Right lobe of liver (tissue), 6 donors: ENCODE measurements at regions not wholly inside any gene's neighbourhood (a gene's known extent, or its start where the extent isn't known, plus 50 kb on each side); places are given as distances from the start of the nearest gene placed in this dataset.

Experiments
- ATAC-seq, 4 donors: fragments of 200-7000 bp; cut with Tn5 transposase; one replicate each; pipeline ENCODE4 v1.9.1; 2020; ENCODE audit warnings: mild to moderate bottlenecking in 4 of 4, moderate library complexity in 4 of 4
- DNase-seq, 3 donors: peaks; one replicate each; pipeline ENCODE4 v3.0.0-alpha.2; 2020
- H3K27ac ChIP-seq, 3 donors: fragments of 200-600 bp; one replicate each; pipeline ENCODE4 v1.8.0; 2022
- H3K27me3 ChIP-seq, 2 donors: fragments of 200-600 bp; one replicate each; pipeline ENCODE4 v1.8.0; 2022
- H3K36me3 ChIP-seq, 4 donors: fragments of 200-600 bp; sonication (generic) in 1 of 4; one replicate each; pipeline versions ENCODE4 v1.5.1 to v1.8.0; 2017 to 2022; ENCODE audit warnings: control low read depth in 1 of 4
- H3K4me1 ChIP-seq, 4 donors: fragments of 200-600 bp; sonication (generic) in 1 of 4; one replicate each; pipeline versions ENCODE4 v1.5.1 to v1.8.0; 2017 to 2022; ENCODE audit warnings: control low read depth in 1 of 4
- H3K4me3 ChIP-seq, 3 donors: fragments of 200-600 bp; one replicate each; pipeline ENCODE4 v1.8.0; 2022
- H3K9me3 ChIP-seq, 4 donors: fragments of 200-600 bp; sonication (generic) in 1 of 4; one replicate each; pipeline versions ENCODE4 v1.5.1 to v1.8.0; 2017 to 2022; ENCODE audit warnings: control low read depth in 1 of 4
- POLR2A ChIP-seq: fragments of 450-650 bp; IDR thresholded peaks from one replicate; pipeline ENCODE4 v1.6.1; 2017; ENCODE audit warnings: antibody characterized with exemption, mild to moderate bottlenecking
- WGBS: methylation state at CpG from one replicate; pipeline ENCODE4 v1.1.6; 2018; ENCODE audit warnings: low coverage, low lambda C conversion rate; ENCODE audit not compliant: insufficient coverage; ENCODE audit errors: missing lambda C conversion rate; 5-methylcytosine and 5-hydroxymethylcytosine counted together
- intact Hi-C, 2 donors: fragments of 100-400 bp; cut with DNase I; formaldehyde crosslinking; loops; one replicate each; pipeline versions ENCODE4 v1.11.2 to v1.14.1; 2022
- TF ChIP-seq, protein P1 (sequence below), 4 donors: fragments of 200-600 bp in 3 of 4; fragments of 450-650 bp in 1 of 4; IDR thresholded peaks; one replicate each; pipeline versions ENCODE4 v1.5.1 to v1.8.0; 2016 to 2022; ENCODE audit warnings: antibody characterized with exemption in 4 of 4, mild to moderate bottlenecking in 2 of 4
- donor health status: DM: no; HTN: yes; CAD: no.
- donor health status: DM: no; HTN: no; CAD: no.
- donor health status: DM: no; HTN: no; CAD: no.
- donor health status: DM: no; HTN: yes; CAD: no.
- donor health status: DM: no; HTN: yes; CAD: no.

DNA sequence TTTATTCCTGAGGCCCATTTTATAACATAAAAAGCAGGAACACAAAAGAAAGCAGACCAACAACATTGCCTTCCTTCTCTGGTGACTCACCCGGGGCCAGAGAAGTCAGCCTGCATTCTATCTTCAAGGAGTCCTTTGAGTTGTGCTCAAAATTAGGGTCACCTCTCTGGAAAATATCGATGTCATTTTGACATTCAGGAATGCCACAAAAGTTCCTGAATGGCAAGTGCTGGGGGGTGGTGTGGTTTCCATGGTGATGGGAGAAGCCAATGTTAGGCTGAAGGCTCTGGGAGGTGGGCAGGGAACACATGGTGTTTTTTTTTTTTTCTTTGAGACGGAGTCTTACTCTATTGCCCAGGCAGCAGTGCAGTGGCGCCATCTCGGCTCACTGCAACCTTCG lies 159.6 kb downstream of the HAPSTR1 start:
- Histone ChIP-seq H3K4me3 (no peak overlapping the region), H3K9me3 (no peaks in the 10 kb centered on the region), H3K27me3 (no peaks in the 10 kb centered on the region), H3K4me1 (no peaks in the 10 kb centered on the region), H3K36me3 (no peaks in the 10 kb centered on the region), H3K27ac (no peak overlapping the region)
- TF ChIP-seq POLR2A, result no peak
- TF ChIP-seq, protein P1, sequence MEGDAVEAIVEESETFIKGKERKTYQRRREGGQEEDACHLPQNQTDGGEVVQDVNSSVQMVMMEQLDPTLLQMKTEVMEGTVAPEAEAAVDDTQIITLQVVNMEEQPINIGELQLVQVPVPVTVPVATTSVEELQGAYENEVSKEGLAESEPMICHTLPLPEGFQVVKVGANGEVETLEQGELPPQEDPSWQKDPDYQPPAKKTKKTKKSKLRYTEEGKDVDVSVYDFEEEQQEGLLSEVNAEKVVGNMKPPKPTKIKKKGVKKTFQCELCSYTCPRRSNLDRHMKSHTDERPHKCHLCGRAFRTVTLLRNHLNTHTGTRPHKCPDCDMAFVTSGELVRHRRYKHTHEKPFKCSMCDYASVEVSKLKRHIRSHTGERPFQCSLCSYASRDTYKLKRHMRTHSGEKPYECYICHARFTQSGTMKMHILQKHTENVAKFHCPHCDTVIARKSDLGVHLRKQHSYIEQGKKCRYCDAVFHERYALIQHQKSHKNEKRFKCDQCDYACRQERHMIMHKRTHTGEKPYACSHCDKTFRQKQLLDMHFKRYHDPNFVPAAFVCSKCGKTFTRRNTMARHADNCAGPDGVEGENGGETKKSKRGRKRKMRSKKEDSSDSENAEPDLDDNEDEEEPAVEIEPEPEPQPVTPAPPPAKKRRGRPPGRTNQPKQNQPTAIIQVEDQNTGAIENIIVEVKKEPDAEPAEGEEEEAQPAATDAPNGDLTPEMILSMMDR (IDR thresholded peaks at IDR 0.05), result no peak
- ATAC-seq, result no peak
- no peak for DNase-seq
- intact Hi-C loops, result loop anchor here in 1 of 2 donors (10.0 kb wide), 1 partner anchor 934 kb away; the partner anchor contains the start of gene GRIN2A
- WGBS, result 62% methylated on average over 2 of the region's 6 CpGs

DNA sequence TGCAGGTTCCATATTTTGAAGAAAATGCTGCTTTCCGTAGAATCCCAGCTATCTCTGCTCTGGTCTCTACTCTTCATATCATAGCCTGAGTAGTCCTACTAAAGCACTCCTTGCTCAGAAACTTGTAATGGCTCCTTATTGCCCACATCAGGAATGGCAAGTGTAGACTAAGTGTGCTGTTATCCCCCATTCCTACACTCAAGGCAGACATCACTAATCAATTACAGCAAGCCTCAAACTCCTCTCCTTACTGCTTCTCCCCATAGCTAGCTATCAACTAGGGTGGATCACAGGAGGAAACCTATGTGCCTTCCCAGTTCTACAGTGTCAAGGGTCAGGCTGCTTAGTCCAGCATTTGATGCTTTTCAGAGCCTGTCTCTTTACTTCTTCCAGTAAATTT lies 163.4 kb downstream of the HAPSTR1 start:
- Histone ChIP-seq H3K36me3 (no peaks in the 10 kb centered on the region), H3K27me3 (no peaks in the 10 kb centered on the region), H3K4me1 (peaks cover 0 to 12% (median 5%) of the 10 kb centered on the region in 4 donors), H3K9me3 (no peaks in the 10 kb centered on the region), H3K4me3 (no peak overlapping the region), H3K27ac (no peak overlapping the region)
- no peak for TF ChIP-seq POLR2A
- TF ChIP-seq, protein P1 (IDR thresholded peaks at IDR 0.05), result no peak
- DNase-seq, result no peak
- ATAC-seq, result no peak
- WGBS, result 8% methylated on average over 1 of the region's 1 CpG
- intact Hi-C loops, result loop anchor here in 1 of 2 donors (10.0 kb wide), 1 partner anchor 930 kb away; the partner anchor contains the start of gene GRIN2A

DNA sequence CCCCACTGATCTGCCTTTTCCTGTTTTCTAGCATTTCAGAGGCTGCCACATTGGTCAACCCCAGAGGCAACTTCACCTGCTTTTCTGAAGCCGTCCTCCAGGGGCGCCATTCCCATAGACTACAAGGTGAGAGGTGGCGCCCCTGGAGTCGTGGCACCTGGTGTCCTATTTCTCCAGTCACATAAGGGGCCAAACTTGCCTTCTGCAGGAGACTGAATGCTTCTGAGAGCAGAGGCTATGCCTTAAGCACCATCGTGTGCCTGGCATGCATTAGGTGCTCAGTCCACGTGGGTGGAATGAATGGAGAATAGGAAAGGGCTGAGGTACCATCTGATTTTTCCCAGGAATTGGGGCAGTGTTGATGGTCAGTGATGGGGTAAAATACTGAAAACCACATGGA lies 164.8 kb downstream of the HAPSTR1 start:
- H3K4me1 ChIP-seq, result peaks cover 0 to 23% (median 11%) of the 10 kb centered on the region in 4 donors
- no peak overlapping the region for H3K4me3 ChIP-seq
- H3K27ac ChIP-seq, result no peak overlapping the region
- DNase-seq (no peak), ATAC-seq (no peak)
- H3K9me3 ChIP-seq, result no peaks in the 10 kb centered on the region
- H3K27me3 ChIP-seq, result no peaks in the 10 kb centered on the region
- intact Hi-C loops, result loop anchor here in 1 of 2 donors (10.0 kb wide), 1 partner anchor 929 kb away; the partner anchor contains the start of gene GRIN2A
- H3K36me3 ChIP-seq, result no peaks in the 10 kb centered on the region
- no peak for TF ChIP-seq POLR2A
- TF ChIP-seq, protein P1 (IDR thresholded peaks at IDR 0.05), result peak; percentile 19 to 44 (median 36)
- 45% methylated on average over 6 of the region's 6 CpGs for WGBS

DNA sequence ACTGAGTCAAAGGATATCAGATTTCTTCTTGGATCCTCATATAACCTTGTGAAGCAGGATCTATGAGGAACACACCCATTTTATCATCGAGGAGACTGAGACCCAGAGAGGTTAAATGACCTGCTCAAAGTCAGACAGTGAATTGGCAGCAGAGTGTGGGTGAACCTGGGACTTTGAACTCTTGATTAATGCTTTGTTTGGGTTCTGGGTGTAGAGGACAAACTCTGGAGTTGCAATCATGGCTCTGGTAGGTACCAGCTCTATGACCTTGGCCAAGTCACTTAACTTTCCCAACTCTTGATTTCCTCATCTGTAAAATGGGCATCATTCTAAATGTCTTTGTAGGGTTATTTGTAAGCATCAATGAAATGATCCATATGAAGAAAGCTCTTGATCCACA lies 166.4 kb downstream of the HAPSTR1 start:
- Histone ChIP-seq H3K27ac (no peak overlapping the region), H3K9me3 (no peaks in the 10 kb centered on the region), H3K36me3 (no peaks in the 10 kb centered on the region), H3K4me3 (no peak overlapping the region), H3K4me1 (peaks cover 0 to 23% (median 11%) of the 10 kb centered on the region in 4 donors), H3K27me3 (no peaks in the 10 kb centered on the region)
- ATAC-seq (peak in 1 of 4 donors; percentile 33), DNase-seq (no peak)
- intact Hi-C loops, result loop anchor here in 1 of 2 donors (10.0 kb wide), 1 partner anchor 927 kb away; the partner anchor contains the start of gene GRIN2A
- WGBS, result 14% methylated on average over 1 of the region's 1 CpG
- TF ChIP-seq POLR2A, result no peak
- TF ChIP-seq, protein P1 (IDR thresholded peaks at IDR 0.05), result no peak
